ENCODE measurements at regions not wholly inside any gene's neighbourhood (a gene's known extent, or its start where the extent isn't known, plus 50 kb on each side); places are given as distances from the start of the nearest gene placed in this dataset.
"Not testable (repeated sequence)": the region's sequence is repeated elsewhere in the genome, so short reads cannot be mapped to it uniquely, and the experiment has no call there.

GRCh38 chr20:36082315-36082915 is 72.1 kb upstream of the EPB41L1 start:
- Mint-ChIP-seq H3K9me3 (ENCODE audit: low read depth) (peaks cover 8% of the 10 kb centered on the region), H3K27me3 (no peaks in the 10 kb centered on the region), H3K4me3 (ENCODE audit: low read depth) (no peak overlapping the region), H3K4me1 (ENCODE audit: low read depth) (peaks cover 22% of the 10 kb centered on the region), H3K27ac (peak overlapping the region; percentile 77), H3K36me3 (ENCODE audit: insufficient read depth) (peaks cover 1% of the 10 kb centered on the region)
- no peak for TF ChIP-seq CTCF (IDR thresholded peaks at IDR 0.05; ENCODE audit: unreplicated experiment)
- no peak for DNase-seq (ENCODE audit: low spot score, unreplicated experiment)

- not testable (repeated sequence) for H3K9me3 Mint-ChIP-seq (ENCODE audit: low read depth); H3K27me3 Mint-ChIP-seq; H3K4me3 Mint-ChIP-seq (ENCODE audit: low read depth); H3K36me3 Mint-ChIP-seq (ENCODE audit: insufficient read depth); DNase-seq (ENCODE audit: low spot score, unreplicated experiment)
- Mint-ChIP-seq H3K4me1 (ENCODE audit: low read depth) (peaks cover 24% of the 10 kb centered on the region), H3K27ac (peak overlapping the region; percentile 77)
Observed at GRCh38 chr20:36083200-36083599, 71.3 kb upstream of the EPB41L1 start.

GRCh38 chr20:36084356-36084755 is 70.2 kb upstream of the EPB41L1 start:
- Mint-ChIP-seq H3K9me3 (ENCODE audit: low read depth) (peaks cover 8% of the 10 kb centered on the region), H3K27me3 (peaks cover 2% of the 10 kb centered on the region), H3K4me1 (ENCODE audit: low read depth) (peaks cover 24% of the 10 kb centered on the region), H3K36me3 (ENCODE audit: insufficient read depth) (peaks cover 1% of the 10 kb centered on the region), H3K27ac (no peak overlapping the region), H3K4me3 (ENCODE audit: low read depth) (no peak overlapping the region)
- TF ChIP-seq CTCF (IDR thresholded peaks at IDR 0.05; ENCODE audit: unreplicated experiment): no peak
- no peak for DNase-seq (ENCODE audit: low spot score, unreplicated experiment)

- DNase-seq (ENCODE audit: low spot score, unreplicated experiment): no peak
- no peak overlapping the region for H3K27ac Mint-ChIP-seq
- peaks cover 1% of the 10 kb centered on the region for H3K36me3 Mint-ChIP-seq (ENCODE audit: insufficient read depth)
- H3K4me3 Mint-ChIP-seq (ENCODE audit: low read depth): no peak overlapping the region
- no peak for TF ChIP-seq CTCF (IDR thresholded peaks at IDR 0.05; ENCODE audit: unreplicated experiment)
- H3K9me3 Mint-ChIP-seq (ENCODE audit: low read depth): peaks cover 3% of the 10 kb centered on the region
- peaks cover 6% of the 10 kb centered on the region for H3K27me3 Mint-ChIP-seq
- H3K4me1 Mint-ChIP-seq (ENCODE audit: low read depth): peaks cover 24% of the 10 kb centered on the region
Observed at GRCh38 chr20:36084897-36085613, 69.5 kb upstream of the EPB41L1 start.

GRCh38 chr20:36085686-36086267 is 68.8 kb upstream of the EPB41L1 start:
- H3K4me3 Mint-ChIP-seq (ENCODE audit: low read depth): peak overlapping the region; percentile 32
- peaks cover 3% of the 10 kb centered on the region for H3K9me3 Mint-ChIP-seq (ENCODE audit: low read depth)
- H3K27ac Mint-ChIP-seq: peak overlapping the region; percentile 93
- no peak for TF ChIP-seq CTCF (IDR thresholded peaks at IDR 0.05; ENCODE audit: unreplicated experiment)
- peaks cover 24% of the 10 kb centered on the region for H3K4me1 Mint-ChIP-seq (ENCODE audit: low read depth)
- H3K27me3 Mint-ChIP-seq: peaks cover 13% of the 10 kb centered on the region
- H3K36me3 Mint-ChIP-seq (ENCODE audit: insufficient read depth): peaks cover 1% of the 10 kb centered on the region
- DNase-seq (ENCODE audit: low spot score, unreplicated experiment): no peak
